OCI-LY1 (cell line): ENCODE measurements at regions not wholly inside any gene's neighbourhood (a gene's known extent, or its start where the extent isn't known, plus 50 kb on each side); places are given as distances from the start of the nearest gene placed in this dataset.

Source experiments
- H2AFZ ChIP-seq: fragments of 200-600 bp; sonication (generic), shearing (Covaris generic); 2 replicates; pipeline ENCODE4 v1.6.0; 2014; ENCODE audit warnings: antibody characterized with exemption, mild to moderate bottlenecking, low read length
- H3F3A ChIP-seq: fragments of 200-600 bp; sonication (generic), shearing (Covaris generic); 2 replicates; pipeline ENCODE4 v1.6.0; 2014; ENCODE audit warnings: mild to moderate bottlenecking, antibody characterized with exemption, low read length, moderate library complexity; ENCODE audit not compliant: insufficient read depth
- H3K27ac ChIP-seq: fragments of 200-600 bp; sonication (generic); 2 replicates; pipeline ENCODE4 v1.5.1; 2014; ENCODE audit warnings: low read length, mixed run types, mild to moderate bottlenecking, low read depth; ENCODE audit not compliant: poor library complexity, severe bottlenecking
- H3K27me3 ChIP-seq: fragments of 200-600 bp; sonication (generic); 2 replicates; pipeline ENCODE4 v1.6.0; 2014; ENCODE audit warnings: antibody characterized with exemption, mild to moderate bottlenecking, low read length, moderate library complexity; ENCODE audit not compliant: insufficient read depth
- H3K36me3 ChIP-seq: fragments of 200-600 bp; sonication (generic); 2 replicates; pipeline ENCODE4 v1.6.1; 2014; ENCODE audit warnings: mild to moderate bottlenecking, antibody characterized with exemption, low read length, moderate library complexity, mixed read lengths; ENCODE audit not compliant: insufficient read depth
- H3K4me1 ChIP-seq: fragments of 200-600 bp; sonication (generic); 2 replicates; pipeline ENCODE4 v1.5.1; 2014; ENCODE audit warnings: mild to moderate bottlenecking, low read length, moderate library complexity; ENCODE audit not compliant: insufficient read depth, severe bottlenecking
- H3K4me2 ChIP-seq: fragments of 200-600 bp; sonication (generic), shearing (Covaris generic); 2 replicates; pipeline ENCODE4 v1.6.1; 2014; ENCODE audit warnings: low read length
- H3K4me3 ChIP-seq: fragments of 200-600 bp; sonication (generic); 2 replicates; pipeline ENCODE4 v1.5.1; 2014; ENCODE audit warnings: low read length, low read depth, mild to moderate bottlenecking, mixed read lengths; ENCODE audit not compliant: poor library complexity, severe bottlenecking
- H3K79me2 ChIP-seq: fragments of 200-600 bp; shearing (Covaris generic); 2 replicates; pipeline ENCODE4 v1.6.1; 2016; ENCODE audit warnings: mixed run types, low read length, mixed read lengths; ENCODE audit not compliant: insufficient read depth
- H3K9ac ChIP-seq: fragments of 200-600 bp; sonication (generic), shearing (Covaris generic); 2 replicates; pipeline ENCODE4 v1.6.1; 2014; ENCODE audit warnings: mild to moderate bottlenecking, low read length, mixed read lengths
- H3K9me2 ChIP-seq: fragments of 200-600 bp; sonication (generic), shearing (Covaris generic); 2 replicates; pipeline ENCODE4 v1.6.1; 2014; ENCODE audit warnings: low read depth, mild to moderate bottlenecking, low read length, mixed read lengths
- H3K9me3 ChIP-seq: fragments of 200-600 bp; shearing (Covaris generic); 2 replicates; pipeline ENCODE4 v1.6.1; 2014; ENCODE audit warnings: low read length, mixed read lengths
- H4K20me1 ChIP-seq: fragments of 200-600 bp; sonication (generic), shearing (Covaris generic); 2 replicates; pipeline ENCODE4 v1.6.0; 2016; ENCODE audit warnings: mild to moderate bottlenecking, low read length; ENCODE audit not compliant: insufficient read depth
- EZH2 ChIP-seq: fragments of 200-600 bp; sonication (generic), shearing (Covaris generic); IDR thresholded peaks from 2 replicates; pipeline ENCODE4 v1.8.0; 2017; ENCODE audit warnings: borderline replicate concordance, mixed run types, mild to moderate bottlenecking, antibody characterized with exemption, low read length, moderate library complexity, mixed read lengths
- TF ChIP-seq, protein P1 (sequence below): fragments of 200-600 bp; sonication (generic), shearing (Covaris generic); IDR thresholded peaks from 2 replicates; pipeline ENCODE4 v1.5.1; 2017; ENCODE audit warnings: mild to moderate bottlenecking, antibody characterized with exemption, low read length, moderate library complexity, mixed read lengths

DNA sequence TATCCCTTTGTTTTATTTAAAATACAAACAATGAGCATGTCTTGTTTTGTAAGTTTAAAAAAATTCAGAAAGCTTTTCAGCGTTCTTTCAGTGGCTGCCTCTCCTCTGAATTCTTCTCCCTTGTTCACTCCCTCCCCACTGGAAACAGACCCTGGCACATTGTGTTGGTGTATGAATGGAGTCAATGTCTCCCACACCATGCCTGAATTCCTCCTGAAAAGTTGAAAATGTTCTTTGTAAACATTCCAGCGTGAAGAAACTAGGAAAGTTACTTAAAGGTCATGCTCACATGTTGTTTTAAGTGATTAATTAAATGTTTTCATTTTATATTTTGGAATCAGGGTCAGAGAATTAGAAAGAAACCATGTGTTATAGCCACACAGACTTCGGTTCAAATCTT, 136.9 kb upstream of the DYNLRB2 start:
- H2AFZ ChIP-seq: no peak overlapping the region
- no peaks in the 10 kb centered on the region for H3F3A ChIP-seq
- no peaks in the 10 kb centered on the region for H3K27me3 ChIP-seq
- no peaks in the 10 kb centered on the region for H3K36me3 ChIP-seq
- H3K4me3 ChIP-seq: no peak overlapping the region
- no peak for TF ChIP-seq EZH2
- TF ChIP-seq, protein P1, sequence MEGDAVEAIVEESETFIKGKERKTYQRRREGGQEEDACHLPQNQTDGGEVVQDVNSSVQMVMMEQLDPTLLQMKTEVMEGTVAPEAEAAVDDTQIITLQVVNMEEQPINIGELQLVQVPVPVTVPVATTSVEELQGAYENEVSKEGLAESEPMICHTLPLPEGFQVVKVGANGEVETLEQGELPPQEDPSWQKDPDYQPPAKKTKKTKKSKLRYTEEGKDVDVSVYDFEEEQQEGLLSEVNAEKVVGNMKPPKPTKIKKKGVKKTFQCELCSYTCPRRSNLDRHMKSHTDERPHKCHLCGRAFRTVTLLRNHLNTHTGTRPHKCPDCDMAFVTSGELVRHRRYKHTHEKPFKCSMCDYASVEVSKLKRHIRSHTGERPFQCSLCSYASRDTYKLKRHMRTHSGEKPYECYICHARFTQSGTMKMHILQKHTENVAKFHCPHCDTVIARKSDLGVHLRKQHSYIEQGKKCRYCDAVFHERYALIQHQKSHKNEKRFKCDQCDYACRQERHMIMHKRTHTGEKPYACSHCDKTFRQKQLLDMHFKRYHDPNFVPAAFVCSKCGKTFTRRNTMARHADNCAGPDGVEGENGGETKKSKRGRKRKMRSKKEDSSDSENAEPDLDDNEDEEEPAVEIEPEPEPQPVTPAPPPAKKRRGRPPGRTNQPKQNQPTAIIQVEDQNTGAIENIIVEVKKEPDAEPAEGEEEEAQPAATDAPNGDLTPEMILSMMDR: no peak
- H3K9me3 ChIP-seq: no peaks in the 10 kb centered on the region
- H3K4me1 ChIP-seq: no peaks in the 10 kb centered on the region
- H3K27ac ChIP-seq: no peak overlapping the region
- H4K20me1 ChIP-seq: no peaks in the 10 kb centered on the region
- H3K4me2 ChIP-seq: no peak overlapping the region
- H3K9me2 ChIP-seq: no peaks in the 10 kb centered on the region
- H3K79me2 ChIP-seq: no peaks in the 10 kb centered on the region
- no peak overlapping the region for H3K9ac ChIP-seq

GRCh38 chr16:80390871-80391489, 149.8 kb upstream of the DYNLRB2 start:
- no peak for TF ChIP-seq EZH2
- TF ChIP-seq, protein P1: no peak
- no peak overlapping the region for H3K4me2 ChIP-seq
- no peak overlapping the region for H3K27ac ChIP-seq
- H3K9ac ChIP-seq: no peak overlapping the region
- H3F3A ChIP-seq: no peaks in the 10 kb centered on the region
- no peaks in the 10 kb centered on the region for H3K36me3 ChIP-seq
- H3K4me3 ChIP-seq: no peak overlapping the region
- H4K20me1 ChIP-seq: no peaks in the 10 kb centered on the region
- no peaks in the 10 kb centered on the region for H3K9me3 ChIP-seq
- H2AFZ ChIP-seq: no peak overlapping the region
- H3K9me2 ChIP-seq: no peaks in the 10 kb centered on the region
- no peaks in the 10 kb centered on the region for H3K4me1 ChIP-seq
- no peaks in the 10 kb centered on the region for H3K27me3 ChIP-seq
- H3K79me2 ChIP-seq: no peaks in the 10 kb centered on the region

DNA sequence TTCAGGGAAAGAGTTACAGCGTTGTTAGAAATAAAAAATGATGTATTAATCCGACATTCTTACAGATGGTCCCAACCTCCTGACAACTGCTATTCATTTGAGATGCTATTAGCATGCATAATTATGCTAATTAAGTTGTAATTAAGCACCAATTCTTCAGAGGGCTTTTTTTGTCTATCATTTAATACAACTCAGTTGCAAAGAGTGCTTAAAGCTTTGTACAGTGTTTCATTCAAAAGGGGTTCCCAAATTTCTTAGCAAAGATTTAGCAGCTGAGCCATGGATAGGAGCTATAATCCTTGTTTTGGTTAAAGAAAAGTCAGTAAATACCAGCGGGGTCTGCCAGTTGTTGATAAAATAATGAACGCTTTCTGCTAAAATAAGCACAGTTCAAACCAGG, 150.7 kb upstream of the DYNLRB2 start:
- Histone ChIP-seq H3K9me3 (no peaks in the 10 kb centered on the region), H3K27ac (no peak overlapping the region), H3K36me3 (no peaks in the 10 kb centered on the region), H3K4me2 (no peak overlapping the region), H3K9me2 (no peaks in the 10 kb centered on the region), H3K9ac (no peak overlapping the region), H3K4me3 (no peak overlapping the region), H3K79me2 (no peaks in the 10 kb centered on the region), H3K27me3 (no peaks in the 10 kb centered on the region), H3F3A (no peaks in the 10 kb centered on the region), H2AFZ (no peak overlapping the region), H4K20me1 (no peaks in the 10 kb centered on the region), H3K4me1 (no peaks in the 10 kb centered on the region)
- TF ChIP-seq, protein P1: no peak
- no peak for TF ChIP-seq EZH2
